Thyroid gland (tissue), 4 donors: ENCODE measurements at regions not wholly inside any gene's neighbourhood (a gene's known extent, or its start where the extent isn't known, plus 50 kb on each side); places are given as distances from the start of the nearest gene placed in this dataset.

Experiments
- DNase-seq, 2 donors: peaks; one replicate each; pipeline ENCODE4 v3.0.0-alpha.2; 2019
- H3K27ac ChIP-seq, 3 donors: fragments of 200-600 bp; sonication (generic); 1 replicate in 2 of 3; 2 replicates in 1 of 3; pipeline ENCODE4 v1.5.1; 2016 to 2019; ENCODE audit warnings: mild to moderate bottlenecking in 1 of 3, moderate library complexity in 1 of 3
- H3K27me3 ChIP-seq: fragments of 200-600 bp; sonication (generic); one replicate; pipeline ENCODE4 v1.5.1; 2019
- H3K36me3 ChIP-seq, 2 donors: fragments of 200-600 bp; sonication (generic); one replicate each; pipeline ENCODE4 v1.5.1; 2016 to 2019
- H3K4me1 ChIP-seq, 2 donors: fragments of 200-600 bp; sonication (generic); one replicate each; pipeline ENCODE4 v1.5.1; 2017 to 2019
- H3K4me3 ChIP-seq, 3 donors: fragments of 200-600 bp; sonication (generic); replicated peaks in 1 of 3; 1 replicate in 2 of 3; 2 replicates in 1 of 3; pipeline ENCODE4 v1.5.1; 2016; ENCODE audit warnings: mild to moderate bottlenecking in 1 of 3
- H3K9me3 ChIP-seq: fragments of 200-600 bp; sonication (generic); one replicate; pipeline ENCODE4 v1.5.1; 2017
- CTCF ChIP-seq, 6 experiments: fragments of 200-600 bp in 3 of 6; fragments of 450-650 bp in 3 of 6; sonication (generic) in 3 of 6; IDR thresholded peaks; one replicate each; pipeline ENCODE4 v1.5.1; 2016 to 2019; ENCODE audit warnings: antibody characterized with exemption in 6 of 6, mild to moderate bottlenecking in 2 of 6, inconsistent platforms in 1 of 6, moderate library complexity in 1 of 6
- POLR2A ChIP-seq, 2 donors: fragments of 450-650 bp; IDR thresholded peaks; one replicate each; pipeline ENCODE4 v1.6.1; 2017; ENCODE audit warnings: antibody characterized with exemption in 2 of 2, mild to moderate bottlenecking in 2 of 2, moderate library complexity in 1 of 2
- WGBS, 2 donors: methylation state at CpG; one replicate each; pipeline ENCODE4 v1.1.5; 2017; 5-methylcytosine and 5-hydroxymethylcytosine counted together
- intact Hi-C: fragments of 100-400 bp; cut with DNase I; formaldehyde crosslinking; loops from one replicate; pipeline ENCODE4 v1.15.1; 2023

- Histone ChIP-seq H3K27ac (no peak overlapping the region), H3K4me1 (no peaks in the 10 kb centered on the region), H3K36me3 (no peaks in the 10 kb centered on the region), H3K4me3 (no peak overlapping the region), H3K9me3 (no peaks in the 10 kb centered on the region), H3K27me3 (no peaks in the 10 kb centered on the region)
- 93 to 100% methylated on average over 1 of the region's 1 CpG for WGBS, 2 donors
- TF ChIP-seq POLR2A (IDR thresholded peaks at IDR 0.05) = no peak
- TF ChIP-seq CTCF (IDR thresholded peaks at IDR 0.05) = no peak
- intact Hi-C loops = no loop called here
- DNase-seq = no peak
These were observed 130.5 kb upstream of the NOX3 start for GRCh38 chr6:155586090-155586489.

- H3K27me3 ChIP-seq = no peaks in the 10 kb centered on the region
- no peak overlapping the region for H3K27ac ChIP-seq
- no peaks in the 10 kb centered on the region for H3K9me3 ChIP-seq
- intact Hi-C loops = no loop called here
- no peak for TF ChIP-seq CTCF (IDR thresholded peaks at IDR 0.05)
- TF ChIP-seq POLR2A (IDR thresholded peaks at IDR 0.05) = no peak
- H3K36me3 ChIP-seq = no peaks in the 10 kb centered on the region
- no peaks in the 10 kb centered on the region for H3K4me1 ChIP-seq
- no peak overlapping the region for H3K4me3 ChIP-seq
- DNase-seq = no peak
- WGBS, 2 donors = 82 to 89% methylated on average over 3 of the region's 3 CpGs
These were observed 128.4 kb upstream of the NOX3 start for GRCh38 chr6:155584006-155584405.

DNA sequence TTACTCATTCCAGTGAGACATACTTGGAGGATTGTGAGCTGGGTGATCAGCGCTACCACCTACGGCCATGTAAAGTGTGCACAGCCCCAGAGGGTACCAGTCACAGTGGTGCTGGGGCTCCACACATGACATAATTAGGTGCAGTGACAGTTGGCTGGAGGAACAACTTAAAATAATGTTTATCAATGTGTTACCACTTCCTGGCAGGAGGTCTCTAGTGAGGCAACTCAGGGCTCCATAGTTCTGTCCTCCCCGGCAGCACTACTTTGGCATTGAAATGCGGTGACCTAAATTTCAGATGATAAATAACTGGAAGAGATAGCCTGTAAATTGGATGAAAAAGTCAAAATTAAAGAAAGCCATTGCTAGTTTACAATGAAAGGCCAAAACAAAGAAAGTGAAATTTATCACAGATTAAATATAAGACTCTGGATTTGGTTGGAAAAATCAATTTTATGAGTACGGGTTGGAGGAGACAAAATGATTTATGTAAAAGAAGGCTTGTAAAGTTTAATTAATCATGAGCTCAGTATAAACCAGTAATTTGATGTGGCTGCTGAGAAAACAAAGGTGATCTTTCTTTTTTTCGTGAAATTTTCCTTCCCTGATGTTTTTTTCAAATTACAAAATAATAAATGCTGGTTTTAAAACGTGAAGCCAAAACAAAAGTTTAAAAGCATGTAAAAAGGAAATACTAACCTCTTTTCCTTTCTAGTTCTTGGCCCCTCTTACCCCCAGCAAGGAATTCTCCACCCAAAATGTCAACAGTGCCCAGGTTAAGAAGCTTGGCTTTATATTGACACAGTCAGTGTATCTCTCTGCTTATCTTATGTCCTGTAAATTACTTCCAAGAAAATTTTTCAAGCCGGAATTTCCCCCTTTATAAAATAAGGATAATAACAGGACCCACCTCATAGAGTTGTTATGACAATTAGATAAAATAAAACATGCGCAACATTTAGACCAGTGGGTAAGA lies 126.7 kb upstream of the NOX3 start:
- TF ChIP-seq POLR2A (IDR thresholded peaks at IDR 0.05) = no peak
- TF ChIP-seq CTCF (IDR thresholded peaks at IDR 0.05) = no peak
- Histone ChIP-seq H3K36me3 (no peaks in the 10 kb centered on the region), H3K4me1 (no peaks in the 10 kb centered on the region), H3K9me3 (no peaks in the 10 kb centered on the region), H3K27me3 (no peaks in the 10 kb centered on the region), H3K27ac (no peak overlapping the region), H3K4me3 (no peak overlapping the region)
- intact Hi-C loops = no loop called here
- WGBS, 2 donors = 78 to 89% methylated on average over 9 of the region's 9 CpGs
- no peak for DNase-seq

DNA sequence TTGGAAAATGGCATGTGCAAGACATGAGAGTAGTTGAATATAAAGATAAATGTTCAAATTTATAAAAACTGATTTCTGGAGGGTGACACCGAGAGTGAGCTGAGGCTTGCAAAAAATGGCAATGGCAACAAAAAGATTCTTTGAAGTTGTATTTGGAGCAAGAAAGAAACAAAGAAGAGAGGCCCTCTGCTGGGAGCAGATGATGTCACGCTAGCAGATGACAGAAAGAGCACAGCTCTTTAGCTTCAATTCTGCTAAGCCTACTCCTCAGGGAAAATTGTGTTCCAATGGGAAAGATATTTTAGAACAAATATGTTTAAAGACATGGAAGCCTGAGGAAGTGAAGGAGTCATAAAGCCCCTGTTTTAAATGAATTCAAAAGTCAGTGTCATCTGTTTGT lies 125.3 kb upstream of the NOX3 start:
- TF ChIP-seq CTCF (IDR thresholded peaks at IDR 0.05) (no peak), POLR2A (IDR thresholded peaks at IDR 0.05) (no peak)
- no peak overlapping the region for H3K27ac ChIP-seq
- 74% methylated on average over 2 of the region's 2 CpGs for WGBS, 2 donors
- no peaks in the 10 kb centered on the region for H3K9me3 ChIP-seq
- H3K4me3 ChIP-seq = no peak overlapping the region
- H3K4me1 ChIP-seq = no peaks in the 10 kb centered on the region
- DNase-seq = no peak
- no peaks in the 10 kb centered on the region for H3K27me3 ChIP-seq
- intact Hi-C loops = no loop called here
- H3K36me3 ChIP-seq = no peaks in the 10 kb centered on the region

GRCh38 chr6:155578251-155578650 lies 122.6 kb upstream of the NOX3 start:
- H3K36me3 ChIP-seq = no peaks in the 10 kb centered on the region
- H3K4me1 ChIP-seq = no peaks in the 10 kb centered on the region
- H3K27ac ChIP-seq = no peak overlapping the region
- no peak for DNase-seq
- no peaks in the 10 kb centered on the region for H3K27me3 ChIP-seq
- intact Hi-C loops = no loop called here
- no peak overlapping the region for H3K4me3 ChIP-seq
- no peaks in the 10 kb centered on the region for H3K9me3 ChIP-seq
- no peak for TF ChIP-seq CTCF (IDR thresholded peaks at IDR 0.05)
- no peak for TF ChIP-seq POLR2A (IDR thresholded peaks at IDR 0.05)
